IPS-NIHi7 (cell line): ENCODE measurements at regions not wholly inside any gene's neighbourhood (a gene's known extent, or its start where the extent isn't known, plus 50 kb on each side); places are given as distances from the start of the nearest gene placed in this dataset.
"Not testable (repeated sequence)": the region's sequence is repeated elsewhere in the genome, so short reads cannot be mapped to it uniquely, and the experiment has no call there.

Source experiments
- DNase-seq: peaks from one replicate; pipeline ENCODE4 v3.0.0; 2012; ENCODE audit warnings: mixed read lengths; ENCODE audit errors: extremely low spot score

GRCh38 chr4:58063404-58064160 is 953.4 kb upstream of the IGFBP7 start:
- DNase-seq: no peak

- peak; percentile 41 for DNase-seq
Measured at GRCh38 chr4:58061967-58062366, 951.8 kb upstream of the IGFBP7 start.

GRCh38 chr4:58050439-58050838 is 940.3 kb upstream of the IGFBP7 start:
- no peak for DNase-seq

- DNase-seq: no peak
Measured at GRCh38 chr4:58048491-58048890, 938.3 kb upstream of the IGFBP7 start.

DNA sequence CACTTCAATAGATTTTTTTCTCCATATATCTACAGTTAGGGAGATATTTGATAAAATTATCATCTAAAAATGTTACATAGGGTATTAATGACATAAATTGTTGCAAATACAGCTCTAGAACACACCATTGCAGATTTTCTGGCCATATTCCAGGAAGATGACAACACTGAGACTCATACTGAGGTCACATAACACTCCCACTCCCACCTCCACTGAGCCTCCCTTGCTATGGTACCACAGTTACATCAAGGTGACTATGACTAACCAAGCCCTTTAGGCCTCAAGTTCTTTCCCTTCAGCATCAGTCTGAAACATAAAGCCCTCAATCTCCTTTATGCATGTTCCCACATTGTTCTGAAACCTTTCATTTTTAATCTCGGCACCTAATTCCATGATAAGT is 932.0 kb upstream of the IGFBP7 start:
- DNase-seq: no peak

- DNase-seq: no peak
Measured at GRCh38 chr4:57993944-57994343, 883.8 kb upstream of the IGFBP7 start.

DNA sequence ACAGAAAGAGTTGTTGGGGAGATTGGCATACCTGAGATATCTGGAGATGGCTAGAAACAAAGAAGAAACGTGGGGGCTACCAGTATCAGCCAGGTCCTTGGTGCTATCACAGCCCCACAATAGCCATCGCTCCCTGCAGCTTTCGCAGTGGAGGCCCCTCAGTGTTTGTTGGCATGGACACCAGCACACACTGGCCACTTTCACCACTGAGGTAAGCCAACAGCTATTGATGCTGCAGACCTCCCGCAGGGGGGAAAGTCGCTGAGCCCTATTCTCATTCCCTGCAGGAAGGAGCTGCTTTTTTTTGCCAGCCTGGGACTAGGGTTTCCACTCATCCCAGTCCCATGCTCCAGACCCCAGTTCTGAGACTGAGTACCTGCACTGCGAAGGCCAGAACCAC is 879.2 kb upstream of the IGFBP7 start:
- peak; percentile 16 for DNase-seq

DNA sequence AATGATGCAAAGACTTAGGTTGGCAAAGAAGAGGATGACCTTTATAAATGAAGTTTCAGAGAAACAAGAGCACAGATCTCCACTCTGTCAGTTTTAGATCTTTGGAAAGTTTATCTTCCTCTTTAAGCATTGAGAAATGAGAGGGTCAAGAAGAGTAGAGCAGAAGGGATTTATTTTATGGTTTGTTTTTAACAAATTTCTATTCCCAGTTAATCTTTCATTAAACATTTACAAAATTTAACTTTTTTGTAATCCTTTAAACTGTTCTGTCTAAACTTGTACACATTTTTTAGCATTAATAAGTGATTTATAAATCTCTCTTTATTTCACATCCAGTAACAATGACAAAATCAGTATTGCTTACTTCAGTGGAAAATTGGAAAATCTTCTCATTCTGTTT is 875.0 kb upstream of the IGFBP7 start:
- DNase-seq: no peak

GRCh38 chr4:57981123-57981522 is 870.9 kb upstream of the IGFBP7 start:
- DNase-seq: no peak

DNA sequence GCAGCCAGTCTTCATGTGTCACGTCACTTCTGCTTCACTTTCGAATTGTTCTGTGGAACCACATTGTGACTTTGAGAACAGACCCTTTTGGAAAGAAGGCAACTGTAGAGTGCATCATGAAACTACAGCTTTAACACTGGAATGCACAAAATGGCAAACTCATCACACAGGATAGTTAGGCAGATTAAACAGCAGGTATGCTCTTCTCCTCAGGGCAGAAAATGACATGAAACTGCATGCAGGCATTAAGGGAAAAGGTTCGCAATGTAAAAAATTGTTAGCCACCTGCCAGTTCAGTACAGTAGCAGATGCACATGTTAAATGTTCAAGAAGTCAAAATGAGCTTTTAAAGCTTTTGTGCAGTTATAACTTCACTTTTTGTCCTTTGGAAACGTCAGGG is 864.6 kb upstream of the IGFBP7 start:
- DNase-seq: no peak

- DNase-seq: no peak
Measured at GRCh38 chr4:57973819-57974218, 863.6 kb upstream of the IGFBP7 start.

DNA sequence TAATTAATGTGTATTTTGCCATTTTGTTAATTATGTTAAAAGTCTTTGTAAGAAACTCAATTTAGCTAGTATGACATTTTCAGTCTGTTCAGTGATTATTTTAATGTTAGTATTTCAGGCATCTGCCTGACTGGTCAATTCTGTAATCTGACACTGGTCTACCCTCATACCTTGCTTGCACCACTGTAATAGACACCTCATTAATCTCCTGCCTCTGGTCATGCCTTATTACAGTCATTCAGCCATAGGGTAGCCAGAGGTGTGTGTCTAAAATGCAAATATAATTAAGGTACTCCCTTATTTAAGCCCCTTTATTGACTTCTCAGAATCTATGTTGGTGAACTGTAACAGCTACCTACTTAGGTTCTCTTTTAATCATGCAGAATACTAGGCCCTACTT is 861.1 kb upstream of the IGFBP7 start:
- DNase-seq: no peak

- no peak for DNase-seq
Measured at GRCh38 chr4:57966987-57967760, 857.0 kb upstream of the IGFBP7 start.

DNA sequence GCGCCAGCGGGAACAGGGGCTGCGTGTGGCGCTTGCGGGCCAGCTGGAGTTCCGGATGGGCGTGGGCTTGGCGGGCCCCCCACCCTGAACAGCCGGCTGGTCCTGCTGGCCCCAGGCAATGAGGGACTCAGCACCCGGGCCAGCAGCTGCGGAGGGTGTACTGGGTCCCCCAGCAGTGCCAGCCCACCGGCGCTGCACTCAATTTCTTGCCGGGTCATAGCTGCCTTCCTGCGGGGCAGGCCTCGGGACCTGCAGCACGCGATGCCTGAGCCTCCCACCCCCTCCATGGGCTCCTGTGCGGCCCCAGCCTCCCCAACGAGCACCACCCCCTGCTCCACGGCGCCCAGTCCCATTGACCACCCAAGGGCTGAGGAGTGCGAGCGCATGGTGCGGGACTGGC is 855.2 kb upstream of the IGFBP7 start:
- not testable (repeated sequence) for DNase-seq

DNA sequence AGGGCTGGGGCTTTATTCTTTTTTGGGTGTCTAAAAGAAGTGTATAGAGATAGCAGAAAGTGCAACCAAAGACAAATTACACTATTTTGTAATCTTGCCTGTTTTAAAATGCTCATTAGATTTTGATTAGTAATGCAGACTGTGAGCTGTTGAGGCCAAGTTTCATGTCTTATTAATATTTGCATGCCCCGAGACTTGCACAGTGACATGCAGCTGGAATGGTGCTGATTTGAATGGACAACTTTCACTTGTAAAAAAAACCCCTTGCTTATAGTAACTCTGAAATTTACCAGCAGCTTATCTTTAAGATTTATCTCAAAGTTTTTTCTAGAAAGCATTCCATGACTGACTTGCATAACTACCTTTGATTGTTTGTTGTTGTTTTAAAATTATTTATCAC is 835.1 kb upstream of the IGFBP7 start:
- no peak for DNase-seq

DNA sequence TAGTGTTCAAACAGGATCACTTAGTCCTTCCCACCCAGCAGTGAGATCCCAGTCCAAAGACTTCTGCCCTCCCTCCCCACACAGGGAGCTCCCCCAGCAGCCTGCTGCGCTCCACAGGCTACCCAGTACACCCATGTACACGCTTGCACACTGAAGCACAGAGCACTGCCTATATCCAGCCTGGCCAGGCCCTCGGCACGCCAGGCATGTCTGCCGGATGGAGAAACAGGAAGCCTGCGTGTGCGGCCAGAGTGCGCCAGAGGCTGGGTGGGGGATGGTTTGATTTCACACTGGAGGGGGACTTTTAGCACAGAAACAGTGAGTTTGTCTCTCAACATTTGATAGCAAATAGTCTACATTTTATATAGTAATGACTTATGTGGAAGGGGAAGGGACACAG is 833.5 kb upstream of the IGFBP7 start:
- no peak for DNase-seq

- DNase-seq: not testable (repeated sequence)
Measured at GRCh38 chr4:57937326-57937725, 827.1 kb upstream of the IGFBP7 start.

DNA sequence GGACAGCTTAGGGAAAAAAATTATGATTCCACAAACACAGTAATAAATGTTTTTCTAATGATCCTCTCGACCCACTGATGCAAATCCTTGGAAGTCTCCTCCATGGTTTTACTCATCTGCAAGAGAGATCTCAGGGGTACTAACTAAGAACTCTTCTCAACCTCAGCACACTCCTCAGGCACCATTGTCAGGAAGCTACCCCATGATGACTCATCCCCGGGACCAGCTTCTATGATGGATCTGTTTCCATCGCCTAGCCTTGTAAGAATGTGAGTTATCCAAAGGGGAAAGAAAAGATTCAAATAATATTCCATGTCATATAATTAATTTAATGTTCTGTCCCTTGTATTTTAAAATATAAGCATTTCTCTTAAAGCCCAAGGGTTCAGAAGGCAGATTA is 816.1 kb upstream of the IGFBP7 start:
- peak; percentile 31 for DNase-seq

GRCh38 chr4:57924951-57925350 is 814.8 kb upstream of the IGFBP7 start:
- no peak for DNase-seq

DNA sequence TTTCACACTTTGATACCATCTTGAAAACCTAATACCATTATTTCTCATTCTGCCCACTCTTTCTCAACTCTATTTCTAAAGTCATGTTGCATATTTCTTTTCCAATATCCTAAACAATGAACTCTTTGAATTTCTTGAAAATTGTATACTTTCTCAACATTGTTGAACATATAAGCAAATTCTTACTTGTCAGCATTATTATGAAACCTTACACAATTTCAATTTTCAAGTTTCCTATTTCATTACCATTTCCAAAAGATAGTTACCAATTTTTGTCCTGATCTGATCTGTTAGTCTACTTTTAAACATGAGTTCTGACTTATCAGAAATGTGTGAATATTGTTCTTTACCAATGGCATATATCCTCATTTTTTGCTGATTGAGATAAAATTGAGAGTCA is 806.3 kb upstream of the IGFBP7 start:
- DNase-seq: no peak

- no peak for DNase-seq
Measured at GRCh38 chr4:57911203-57911602, 801.0 kb upstream of the IGFBP7 start.

DNA sequence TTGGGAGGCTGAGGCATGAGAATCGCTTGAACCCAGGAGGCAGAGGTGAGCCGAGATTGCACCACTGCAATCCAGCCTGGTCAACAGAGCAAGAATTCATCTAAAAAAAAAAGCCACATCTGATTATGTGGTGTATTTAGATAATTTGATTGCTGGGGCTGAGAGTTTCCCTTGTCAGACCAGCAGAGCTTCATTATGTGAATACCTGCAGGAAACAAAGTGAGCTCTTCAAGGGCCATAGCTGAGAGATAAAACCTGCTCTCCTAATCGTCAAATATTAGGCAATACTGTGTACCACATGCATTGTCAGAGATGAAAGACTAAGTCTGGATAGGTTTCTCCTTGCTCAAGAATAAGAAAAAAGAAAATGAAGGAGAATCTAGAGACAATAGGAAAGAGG is 800.0 kb upstream of the IGFBP7 start:
- DNase-seq: no peak

DNA sequence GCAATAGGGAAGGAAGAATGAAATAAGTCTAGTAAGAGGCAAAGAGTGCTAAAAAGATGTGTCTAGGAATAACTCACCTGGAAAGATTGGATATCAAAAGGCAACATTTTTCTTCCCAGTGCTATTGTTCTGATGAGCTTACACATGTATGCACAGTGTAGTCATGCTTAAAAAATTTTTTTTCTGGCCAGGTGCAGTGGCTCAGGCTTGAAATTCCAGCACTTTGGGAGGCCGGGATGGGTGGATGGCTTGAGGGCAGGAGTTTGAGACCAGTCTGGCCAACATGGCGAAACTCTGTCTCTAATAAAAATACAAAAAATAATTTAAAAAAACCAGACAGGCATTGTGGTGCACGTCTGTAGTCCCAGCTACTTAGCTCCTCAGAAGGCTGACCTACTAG is 795.8 kb upstream of the IGFBP7 start:
- DNase-seq: no peak
